ENCODE measurements at regions not wholly inside any gene's neighbourhood (a gene's known extent, or its start where the extent isn't known, plus 50 kb on each side); places are given as distances from the start of the nearest gene placed in this dataset.

DNA sequence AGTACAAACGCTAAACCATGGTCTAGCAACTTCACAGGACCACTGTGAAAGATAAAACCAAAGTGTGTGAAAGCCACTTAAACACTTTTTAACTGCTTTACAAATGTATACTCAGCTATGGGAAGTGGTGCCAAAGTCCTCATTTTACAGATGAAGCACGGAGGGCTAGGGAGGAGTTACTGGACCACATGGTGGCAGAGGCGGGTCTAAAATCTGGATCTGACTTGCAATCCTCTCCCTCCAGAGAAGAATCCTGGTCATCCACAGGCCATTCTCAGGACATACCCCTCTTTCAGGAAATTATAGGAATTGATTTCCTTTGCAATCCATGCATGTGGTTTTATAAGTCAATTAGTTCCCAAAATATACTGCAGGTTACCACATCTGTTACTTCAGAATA is 84.6 kb upstream of the GYPC start:
- DNase-seq, result no peak
- no peaks in the 10 kb centered on the region for H3K9me3 ChIP-seq
- H3K4me1 ChIP-seq, result no peaks in the 10 kb centered on the region
- H3K27ac ChIP-seq, result no peak overlapping the region
- 48 to 54% methylated on average over 3 of the region's 3 CpGs for WGBS, 2 donors
- intact Hi-C loops (cut with DNase I), result no loop called here
- TF ChIP-seq, protein P1, sequence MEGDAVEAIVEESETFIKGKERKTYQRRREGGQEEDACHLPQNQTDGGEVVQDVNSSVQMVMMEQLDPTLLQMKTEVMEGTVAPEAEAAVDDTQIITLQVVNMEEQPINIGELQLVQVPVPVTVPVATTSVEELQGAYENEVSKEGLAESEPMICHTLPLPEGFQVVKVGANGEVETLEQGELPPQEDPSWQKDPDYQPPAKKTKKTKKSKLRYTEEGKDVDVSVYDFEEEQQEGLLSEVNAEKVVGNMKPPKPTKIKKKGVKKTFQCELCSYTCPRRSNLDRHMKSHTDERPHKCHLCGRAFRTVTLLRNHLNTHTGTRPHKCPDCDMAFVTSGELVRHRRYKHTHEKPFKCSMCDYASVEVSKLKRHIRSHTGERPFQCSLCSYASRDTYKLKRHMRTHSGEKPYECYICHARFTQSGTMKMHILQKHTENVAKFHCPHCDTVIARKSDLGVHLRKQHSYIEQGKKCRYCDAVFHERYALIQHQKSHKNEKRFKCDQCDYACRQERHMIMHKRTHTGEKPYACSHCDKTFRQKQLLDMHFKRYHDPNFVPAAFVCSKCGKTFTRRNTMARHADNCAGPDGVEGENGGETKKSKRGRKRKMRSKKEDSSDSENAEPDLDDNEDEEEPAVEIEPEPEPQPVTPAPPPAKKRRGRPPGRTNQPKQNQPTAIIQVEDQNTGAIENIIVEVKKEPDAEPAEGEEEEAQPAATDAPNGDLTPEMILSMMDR (IDR thresholded peaks at IDR 0.05), result no peak
- no peak for TF ChIP-seq POLR2A (IDR thresholded peaks at IDR 0.05)
- no peaks in the 10 kb centered on the region for H3K36me3 ChIP-seq
- no peaks in the 10 kb centered on the region for H3K27me3 ChIP-seq
- no peak overlapping the region for H3K4me3 ChIP-seq (replicated peaks in 1 of 3)

DNA sequence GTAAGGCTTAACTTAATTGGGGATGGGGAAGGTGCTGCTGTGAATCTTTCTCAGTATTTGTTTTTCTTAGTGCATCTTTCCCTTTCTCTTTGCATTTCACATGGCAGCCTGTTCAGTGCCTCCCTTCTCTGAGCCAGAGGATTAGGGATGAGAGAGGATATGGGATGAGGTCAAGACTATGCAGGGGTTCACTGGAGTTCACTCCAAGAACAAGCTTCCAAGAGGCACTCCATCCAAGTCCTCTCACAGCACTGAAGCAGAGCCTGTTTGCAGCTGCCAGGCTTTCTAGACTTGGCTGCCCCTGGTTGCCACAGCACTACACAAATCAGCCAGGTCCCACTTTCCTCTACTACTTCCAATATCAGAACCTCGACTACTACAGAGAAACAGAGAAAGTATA is 80.3 kb upstream of the GYPC start:
- Histone ChIP-seq H3K36me3 (no peaks in the 10 kb centered on the region), H3K9me3 (no peaks in the 10 kb centered on the region), H3K4me3 (replicated peaks in 1 of 3) (no peak overlapping the region), H3K27me3 (no peaks in the 10 kb centered on the region), H3K4me1 (no peaks in the 10 kb centered on the region), H3K27ac (no peak overlapping the region)
- intact Hi-C loops (cut with DNase I), result no loop called here
- WGBS, 2 donors, result 36 to 44% methylated on average over 1 of the region's 1 CpG
- TF ChIP-seq, protein P1 (IDR thresholded peaks at IDR 0.05), result no peak
- no peak for TF ChIP-seq POLR2A (IDR thresholded peaks at IDR 0.05)
- DNase-seq, result no peak

DNA sequence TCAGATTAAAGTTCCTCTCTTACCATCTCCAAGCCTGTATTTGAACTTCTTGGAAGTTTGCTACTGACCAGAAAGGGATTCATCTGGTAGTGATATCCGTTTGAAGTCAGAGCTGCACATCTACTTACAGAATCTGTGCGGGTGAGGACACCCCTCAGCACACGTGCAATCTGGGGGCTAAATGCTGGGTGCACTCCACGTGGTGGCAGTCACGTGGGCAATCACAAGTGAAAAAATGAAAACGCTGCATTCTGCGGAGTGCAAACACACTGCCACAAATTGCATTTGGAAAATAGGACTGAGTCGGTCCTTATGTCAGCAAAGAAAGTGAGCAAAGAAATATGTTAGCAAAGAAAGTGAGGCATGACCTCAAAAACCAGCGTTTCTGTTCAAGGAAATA is 76.1 kb upstream of the GYPC start:
- Histone ChIP-seq H3K27me3 (no peaks in the 10 kb centered on the region), H3K4me1 (no peaks in the 10 kb centered on the region), H3K27ac (no peak overlapping the region), H3K9me3 (no peaks in the 10 kb centered on the region), H3K4me3 (replicated peaks in 1 of 3) (no peak overlapping the region), H3K36me3 (no peaks in the 10 kb centered on the region)
- TF ChIP-seq, protein P1 (IDR thresholded peaks at IDR 0.05), result no peak
- no peak for TF ChIP-seq POLR2A (IDR thresholded peaks at IDR 0.05)
- intact Hi-C loops (cut with DNase I), result no loop called here
- no peak for DNase-seq
- 94% methylated on average over 9 of the region's 9 CpGs for WGBS, 2 donors

DNA sequence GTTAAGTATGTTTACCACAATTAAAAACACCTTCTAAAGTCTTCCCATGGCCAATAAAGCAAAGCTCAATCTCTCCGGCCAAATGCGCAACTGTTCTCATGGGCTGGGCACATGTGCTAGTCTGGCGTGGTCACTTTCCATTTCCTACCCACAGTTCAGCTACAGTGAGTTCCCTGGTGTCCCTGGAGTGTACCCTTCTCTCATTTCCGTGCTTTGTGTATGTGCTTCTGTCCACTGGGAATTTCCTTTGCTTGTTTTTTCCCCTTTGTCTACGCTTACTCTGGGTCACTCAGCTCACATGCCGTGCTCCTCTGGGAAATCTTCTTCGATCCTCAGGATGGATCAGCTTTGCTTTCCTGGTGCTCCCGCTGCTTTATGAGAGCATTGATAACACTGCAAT is 69.6 kb upstream of the GYPC start:
- H3K36me3 ChIP-seq, result no peaks in the 10 kb centered on the region
- intact Hi-C loops (cut with DNase I), result no loop called here
- H3K27me3 ChIP-seq, result no peaks in the 10 kb centered on the region
- no peaks in the 10 kb centered on the region for H3K4me1 ChIP-seq
- TF ChIP-seq, protein P1 (IDR thresholded peaks at IDR 0.05), result no peak
- no peak for TF ChIP-seq POLR2A (IDR thresholded peaks at IDR 0.05)
- peak overlapping the region in 1 of 3 donors; percentile 33 for H3K27ac ChIP-seq
- peak in 1 of 2 donors; percentile 8 for DNase-seq
- no peak overlapping the region for H3K4me3 ChIP-seq (replicated peaks in 1 of 3)
- no peaks in the 10 kb centered on the region for H3K9me3 ChIP-seq
- WGBS, 2 donors, result 78 to 80% methylated on average over 8 of the region's 8 CpGs

DNA sequence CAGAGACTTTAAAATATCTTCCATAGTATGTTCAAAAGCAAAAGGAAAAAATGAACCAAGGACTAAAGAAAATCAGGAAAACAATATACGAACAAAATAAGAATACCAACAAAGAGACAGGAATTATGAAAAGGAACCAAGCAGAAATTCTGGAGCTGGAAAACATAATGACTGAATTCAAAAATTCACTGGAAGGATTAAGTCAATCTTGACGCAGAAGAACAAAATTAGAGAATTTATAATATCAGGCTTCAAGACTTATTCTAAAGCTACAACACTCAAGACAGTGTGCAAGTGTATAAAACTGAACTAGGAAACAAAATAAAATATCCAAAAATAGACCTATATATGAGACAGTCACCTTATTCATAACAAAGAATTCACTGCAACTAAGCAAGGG is 56.9 kb upstream of the GYPC start:
- DNase-seq, result no peak
- intact Hi-C loops (cut with DNase I), result no loop called here
- Histone ChIP-seq H3K4me3 (replicated peaks in 1 of 3) (no peak overlapping the region), H3K27me3 (no peaks in the 10 kb centered on the region), H3K4me1 (no peaks in the 10 kb centered on the region), H3K36me3 (no peaks in the 10 kb centered on the region), H3K9me3 (no peaks in the 10 kb centered on the region), H3K27ac (no peak overlapping the region)
- 90 to 95% methylated on average over 2 of the region's 2 CpGs for WGBS, 2 donors
- no peak for TF ChIP-seq POLR2A (IDR thresholded peaks at IDR 0.05)
- TF ChIP-seq, protein P1 (IDR thresholded peaks at IDR 0.05), result no peak
